Activated B cell treated with CpG ODN at 0.5 μM for 24 hours (primary cell): ENCODE measurements at regions not wholly inside any gene's neighbourhood (a gene's known extent, or its start where the extent isn't known, plus 50 kb on each side); places are given as distances from the start of the nearest gene placed in this dataset.
A peak's percentile ranks its signal among the peaks of the same experiment; 100 is the strongest.

ENCODE experiments used
- ATAC-seq: fragments of 200-7000 bp; cut with Tn5 transposase; one replicate; pipeline ENCODE4 v1.10.0; 2021; ENCODE audit warnings: low read depth, mild to moderate bottlenecking, moderate library complexity
- CTCF ChIA-PET: fragments of 350-600 bp; sonication (Branson Sonifier 250); formaldehyde crosslinking; loops from one replicate; lab custom pipeline; 2021; ENCODE audit warnings: antibody characterized with exemption; lab: Charles Lee
- POLR2A ChIA-PET: fragments of 350-600 bp; sonication (Branson Sonifier 250); formaldehyde crosslinking; loops from one replicate; lab custom pipeline; 2021; ENCODE audit warnings: antibody characterized with exemption; lab: Charles Lee
- DNase-seq: peaks from one replicate; pipeline ENCODE4 v3.0.0; 2022
- H3K27ac Mint-ChIP-seq: one replicate; pipeline ENCODE4 v1.8.0; 2020; ENCODE audit warnings: mixed read lengths
- H3K27me3 Mint-ChIP-seq: one replicate; pipeline ENCODE4 v1.8.0; 2021; ENCODE audit warnings: mixed read lengths
- H3K36me3 Mint-ChIP-seq: one replicate; pipeline ENCODE4 v1.8.0; 2021; ENCODE audit warnings: low read depth, mixed read lengths
- H3K4me1 Mint-ChIP-seq: one replicate; pipeline ENCODE4 v1.8.0; 2021; ENCODE audit warnings: mixed read lengths
- H3K4me3 Mint-ChIP-seq: one replicate; pipeline ENCODE4 v1.8.0; 2020; ENCODE audit warnings: mild to moderate bottlenecking, mixed read lengths
- H3K9me3 Mint-ChIP-seq: one replicate; pipeline ENCODE4 v1.8.0; 2020; ENCODE audit warnings: mixed read lengths
- intact Hi-C: fragments of 100-400 bp; cut with micrococcal nuclease; formaldehyde crosslinking; loops from one replicate; pipeline ENCODE4 v1.15.1; 2024
- TF ChIP-seq, protein P1 (sequence below): fragments of 200-600 bp; IDR thresholded peaks from one replicate; pipeline ENCODE4 v1.8.0; 2022; ENCODE audit warnings: antibody characterized with exemption, mild to moderate bottlenecking

DNA sequence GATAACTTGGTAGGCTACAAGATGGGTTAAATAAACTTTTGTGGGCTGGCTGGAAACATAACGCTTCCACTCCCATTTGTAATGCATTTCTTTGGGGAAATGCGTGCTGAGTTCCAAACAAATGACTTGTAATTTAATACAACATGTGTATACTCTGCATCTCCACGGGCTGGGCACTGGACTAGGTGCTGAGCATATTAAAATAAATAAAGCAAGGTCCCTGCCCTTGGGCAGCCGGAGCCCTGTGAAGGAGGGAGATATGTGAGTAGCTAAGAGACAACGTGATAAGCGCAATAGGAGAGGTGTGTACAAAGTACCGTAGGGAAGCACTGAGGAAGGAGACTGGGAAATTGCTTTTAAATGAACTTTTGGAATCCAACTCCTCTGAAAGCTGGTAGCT lies 147.2 kb upstream of the RBPJ start:
- Mint-ChIP-seq H3K4me1 (peaks cover 13% of the 10 kb centered on the region), H3K36me3 (no peaks in the 10 kb centered on the region), H3K27ac (no peak overlapping the region), H3K4me3 (no peak overlapping the region), H3K27me3 (peaks cover 2% of the 10 kb centered on the region), H3K9me3 (no peaks in the 10 kb centered on the region)
- CTCF ChIA-PET, result no interaction called here
- ATAC-seq (no peak), DNase-seq (no peak)
- intact Hi-C loops, result no loop called here
- TF ChIP-seq, protein P1, sequence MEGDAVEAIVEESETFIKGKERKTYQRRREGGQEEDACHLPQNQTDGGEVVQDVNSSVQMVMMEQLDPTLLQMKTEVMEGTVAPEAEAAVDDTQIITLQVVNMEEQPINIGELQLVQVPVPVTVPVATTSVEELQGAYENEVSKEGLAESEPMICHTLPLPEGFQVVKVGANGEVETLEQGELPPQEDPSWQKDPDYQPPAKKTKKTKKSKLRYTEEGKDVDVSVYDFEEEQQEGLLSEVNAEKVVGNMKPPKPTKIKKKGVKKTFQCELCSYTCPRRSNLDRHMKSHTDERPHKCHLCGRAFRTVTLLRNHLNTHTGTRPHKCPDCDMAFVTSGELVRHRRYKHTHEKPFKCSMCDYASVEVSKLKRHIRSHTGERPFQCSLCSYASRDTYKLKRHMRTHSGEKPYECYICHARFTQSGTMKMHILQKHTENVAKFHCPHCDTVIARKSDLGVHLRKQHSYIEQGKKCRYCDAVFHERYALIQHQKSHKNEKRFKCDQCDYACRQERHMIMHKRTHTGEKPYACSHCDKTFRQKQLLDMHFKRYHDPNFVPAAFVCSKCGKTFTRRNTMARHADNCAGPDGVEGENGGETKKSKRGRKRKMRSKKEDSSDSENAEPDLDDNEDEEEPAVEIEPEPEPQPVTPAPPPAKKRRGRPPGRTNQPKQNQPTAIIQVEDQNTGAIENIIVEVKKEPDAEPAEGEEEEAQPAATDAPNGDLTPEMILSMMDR, result no peak
- POLR2A ChIA-PET, result no interaction called here

DNA sequence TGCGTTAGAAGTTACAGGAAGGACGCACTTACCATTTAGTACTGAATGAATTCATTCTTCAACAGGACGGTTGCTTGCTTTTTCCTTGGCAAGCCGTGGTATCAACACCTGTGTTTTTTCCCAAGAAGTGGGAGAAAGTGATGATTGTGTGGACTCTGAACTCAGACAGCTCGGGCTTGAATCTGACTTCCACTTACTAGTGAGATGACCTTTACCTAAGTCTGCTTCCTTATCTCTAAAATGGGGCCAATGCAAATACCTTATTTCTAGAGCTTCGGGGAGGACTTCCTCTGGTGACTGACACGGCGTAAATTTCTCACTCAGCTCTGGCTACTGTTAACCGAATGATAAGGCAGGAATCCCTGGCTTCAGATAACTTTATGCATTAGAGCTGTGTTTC lies 146.8 kb upstream of the RBPJ start:
- intact Hi-C loops, result no loop called here
- POLR2A ChIA-PET, result no interaction called here
- DNase-seq, result no peak
- Mint-ChIP-seq H3K36me3 (no peaks in the 10 kb centered on the region), H3K4me1 (peaks cover 13% of the 10 kb centered on the region), H3K27ac (peak overlapping the region; percentile 24), H3K4me3 (no peak overlapping the region), H3K9me3 (no peaks in the 10 kb centered on the region), H3K27me3 (peaks cover 2% of the 10 kb centered on the region)
- CTCF ChIA-PET, result no interaction called here
- TF ChIP-seq, protein P1, result no peak
- ATAC-seq, result no peak

DNA sequence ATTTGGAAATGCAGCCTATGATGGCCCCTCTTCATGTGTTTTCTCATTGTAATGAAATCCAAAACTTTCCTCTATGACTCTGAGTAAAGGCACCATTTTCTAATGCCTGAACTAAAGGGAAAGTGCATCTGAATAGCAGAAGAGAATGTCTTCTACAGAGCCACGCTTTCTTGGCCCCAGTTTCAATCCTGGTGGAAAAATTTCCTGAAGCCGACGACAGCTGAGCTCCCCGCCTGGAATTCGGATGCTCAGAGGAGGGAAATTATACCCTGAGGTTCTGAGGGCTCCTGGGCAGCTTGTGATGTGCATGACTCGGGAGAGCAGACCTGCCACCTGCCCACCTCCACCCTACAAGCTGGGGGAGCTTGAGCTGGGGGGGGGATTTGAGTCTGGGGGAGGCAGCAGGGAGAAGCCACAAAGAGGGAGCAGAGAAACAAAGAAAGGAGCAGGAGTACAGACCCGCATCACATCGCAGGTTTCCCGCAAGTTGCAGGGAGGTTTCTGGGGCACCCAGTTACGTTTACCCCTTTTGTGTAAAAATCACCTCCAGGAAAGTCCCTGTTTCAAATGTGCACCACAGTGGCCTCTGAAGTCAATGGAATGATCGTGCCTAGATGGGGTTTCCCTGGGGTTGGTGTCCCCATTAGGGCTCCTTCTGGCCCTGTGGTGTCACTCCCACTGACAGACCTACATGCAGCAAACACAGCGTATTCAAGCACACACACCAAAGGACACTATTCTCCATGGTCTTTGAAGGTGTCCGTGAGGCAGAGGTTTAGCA lies 145.6 kb upstream of the RBPJ start:
- intact Hi-C loops, result no loop called here
- no peaks in the 10 kb centered on the region for H3K36me3 Mint-ChIP-seq
- ChIA-PET POLR2A (no interaction called here), CTCF (no interaction called here)
- H3K9me3 Mint-ChIP-seq, result no peaks in the 10 kb centered on the region
- TF ChIP-seq, protein P1, result no peak
- ATAC-seq (peak; percentile 57), DNase-seq (no peak)
- H3K27ac Mint-ChIP-seq, result no peak overlapping the region
- no peak overlapping the region for H3K4me3 Mint-ChIP-seq
- H3K27me3 Mint-ChIP-seq, result peaks cover 2% of the 10 kb centered on the region
- H3K4me1 Mint-ChIP-seq, result peaks cover 13% of the 10 kb centered on the region

DNA sequence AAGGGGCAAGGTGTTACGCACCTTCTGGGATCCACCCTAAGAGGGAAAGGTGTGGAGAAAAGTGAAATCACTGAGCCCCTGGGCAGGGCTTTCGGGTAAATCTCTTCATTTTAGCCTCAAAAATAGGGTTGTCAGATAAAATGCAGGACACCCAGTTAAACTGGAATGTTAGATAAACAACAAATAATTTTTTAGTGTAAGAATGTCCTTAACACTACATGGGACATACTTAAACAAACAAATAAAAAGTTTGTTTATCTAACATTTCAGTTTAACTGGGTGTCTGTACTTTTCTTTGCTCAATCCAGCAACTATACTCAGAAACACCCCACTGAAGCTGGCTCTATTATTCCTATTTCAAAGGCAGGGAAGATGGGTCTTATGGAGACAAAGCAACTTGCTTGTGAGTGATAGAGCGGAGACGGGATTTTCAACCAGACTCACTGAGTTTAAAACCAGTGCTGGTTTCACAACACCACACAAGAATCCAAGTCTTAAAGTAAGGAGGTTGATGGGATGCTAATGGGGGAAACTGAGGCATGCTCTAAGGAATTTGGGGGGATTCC lies 144.8 kb upstream of the RBPJ start:
- ATAC-seq (no peak), DNase-seq (no peak)
- ChIA-PET CTCF (no interaction called here), POLR2A (no interaction called here)
- H3K27me3 Mint-ChIP-seq, result peaks cover 2% of the 10 kb centered on the region
- H3K9me3 Mint-ChIP-seq, result no peaks in the 10 kb centered on the region
- no peak overlapping the region for H3K4me3 Mint-ChIP-seq
- no peaks in the 10 kb centered on the region for H3K36me3 Mint-ChIP-seq
- peaks cover 13% of the 10 kb centered on the region for H3K4me1 Mint-ChIP-seq
- H3K27ac Mint-ChIP-seq, result no peak overlapping the region
- intact Hi-C loops, result no loop called here
- TF ChIP-seq, protein P1, result no peak

DNA sequence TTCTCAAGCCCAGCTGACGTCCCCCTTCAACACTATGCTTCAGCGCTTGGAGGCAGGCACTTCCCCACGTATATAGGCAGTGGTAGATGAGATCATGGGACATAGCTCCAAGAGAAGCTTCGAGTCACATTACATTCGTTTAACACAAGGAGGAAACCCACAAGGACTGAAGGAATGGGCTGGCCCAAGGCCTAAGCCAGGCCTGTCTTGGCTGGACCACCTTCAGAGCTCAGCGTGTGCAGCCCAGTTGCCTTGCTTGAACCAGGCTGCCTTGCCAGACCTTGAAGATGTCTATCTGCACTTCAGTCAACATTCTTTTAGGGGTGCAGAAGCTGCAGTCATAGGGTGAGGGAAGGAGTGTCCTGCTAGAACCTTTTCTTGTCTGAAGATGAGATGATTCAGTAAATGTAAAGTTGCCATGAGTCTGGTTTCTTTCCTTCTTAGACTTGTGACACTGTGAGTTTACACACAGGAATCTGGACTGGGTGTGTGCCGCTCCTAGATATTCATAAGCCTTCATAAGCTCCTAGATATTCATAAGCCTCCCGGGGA lies 144.1 kb upstream of the RBPJ start:
- Mint-ChIP-seq H3K27ac (no peak overlapping the region), H3K36me3 (no peaks in the 10 kb centered on the region), H3K4me1 (peaks cover 13% of the 10 kb centered on the region), H3K27me3 (no peaks in the 10 kb centered on the region), H3K4me3 (no peak overlapping the region), H3K9me3 (no peaks in the 10 kb centered on the region)
- intact Hi-C loops, result no loop called here
- TF ChIP-seq, protein P1, result no peak
- DNase-seq (no peak), ATAC-seq (no peak)
- ChIA-PET POLR2A (no interaction called here), CTCF (no interaction called here)
